Right kidney (tissue), 1 donor: ENCODE measurements at regions not wholly inside any gene's neighbourhood (a gene's known extent, or its start where the extent isn't known, plus 50 kb on each side); places are given as distances from the start of the nearest gene placed in this dataset.

Experiments used
- DNase-seq: peaks from one replicate; pipeline ENCODE4 v3.0.0-alpha.2; 2016

GRCh38 chr12:46910830-46911229 is 85.0 kb upstream of the SLC38A4 start:
- no peak for DNase-seq

- no peak for DNase-seq
Observed at GRCh38 chr12:46914336-46914735, 88.5 kb upstream of the SLC38A4 start.

- no peak for DNase-seq
Observed at GRCh38 chr12:46915082-46915481, 89.3 kb upstream of the SLC38A4 start.

- no peak for DNase-seq
Observed at GRCh38 chr12:46915836-46916235, 90.0 kb upstream of the SLC38A4 start.

- no peak for DNase-seq
Observed at GRCh38 chr12:46916796-46917419, 91.1 kb upstream of the SLC38A4 start.

GRCh38 chr12:46917821-46918220 is 92.0 kb upstream of the SLC38A4 start:
- no peak for DNase-seq

GRCh38 chr12:46918631-46919030 is 92.8 kb upstream of the SLC38A4 start:
- DNase-seq, result no peak

- DNase-seq, result no peak
Observed at GRCh38 chr12:46919666-46920400, 94.0 kb upstream of the SLC38A4 start.

GRCh38 chr12:46920499-46920898 is 94.7 kb upstream of the SLC38A4 start:
- DNase-seq, result no peak

- DNase-seq, result no peak
Observed at GRCh38 chr12:46921048-46921763, 95.4 kb upstream of the SLC38A4 start.

GRCh38 chr12:46921764-46922133 is 96.0 kb upstream of the SLC38A4 start:
- DNase-seq, result no peak

- DNase-seq, result no peak
Observed at GRCh38 chr12:46926526-46926925, 100.7 kb upstream of the SLC38A4 start.

GRCh38 chr12:46930101-46930500 is 104.3 kb upstream of the SLC38A4 start:
- no peak for DNase-seq

GRCh38 chr12:46933947-46934346 is 108.2 kb upstream of the SLC38A4 start:
- no peak for DNase-seq

GRCh38 chr12:46934374-46935111 is 108.7 kb upstream of the SLC38A4 start:
- no peak for DNase-seq

GRCh38 chr12:46935271-46935847 is 109.6 kb upstream of the SLC38A4 start:
- DNase-seq, result no peak

GRCh38 chr12:46936042-46936441 is 110.2 kb upstream of the SLC38A4 start:
- no peak for DNase-seq

- DNase-seq, result no peak
Observed at GRCh38 chr12:46938071-46938678, 112.4 kb upstream of the SLC38A4 start.

GRCh38 chr12:46941981-46942380 is 116.2 kb upstream of the SLC38A4 start:
- no peak for DNase-seq

- DNase-seq, result no peak
Observed at GRCh38 chr12:46942579-46942978, 116.8 kb upstream of the SLC38A4 start.

GRCh38 chr12:46944088-46944487 is 118.3 kb upstream of the SLC38A4 start:
- no peak for DNase-seq

GRCh38 chr12:46944771-46945170 is 119.0 kb upstream of the SLC38A4 start:
- no peak for DNase-seq
